Stimulated activated CD4-positive, alpha-beta T cell treated with anti-CD3 and anti-CD28 coated beads, Interleukin-15, amount 100 ng/mL, for 24 hours (primary cell): ENCODE measurements at regions not wholly inside any gene's neighbourhood (a gene's known extent, or its start where the extent isn't known, plus 50 kb on each side); places are given as distances from the start of the nearest gene placed in this dataset.

Source experiments
- DNase-seq: peaks from one replicate; pipeline ENCODE4 v3.0.0-alpha.2; 2020

- no peak for DNase-seq
Measured at GRCh38 chr7:15801041-15801440, 114.6 kb upstream of the MEOX2 start.

GRCh38 chr7:15798081-15798480 lies 111.6 kb upstream of the MEOX2 start:
- no peak for DNase-seq

GRCh38 chr7:15795393-15795792 lies 108.9 kb upstream of the MEOX2 start:
- DNase-seq, result no peak

- DNase-seq, result no peak
Measured at GRCh38 chr7:15794801-15795200, 108.3 kb upstream of the MEOX2 start.

GRCh38 chr7:15784694-15785030 lies 98.2 kb upstream of the MEOX2 start:
- no peak for DNase-seq

GRCh38 chr7:15783987-15784693 lies 97.7 kb upstream of the MEOX2 start:
- no peak for DNase-seq

- no peak for DNase-seq
Measured at GRCh38 chr7:15782656-15783055, 96.2 kb upstream of the MEOX2 start.

- DNase-seq, result no peak
Measured at GRCh38 chr7:15781944-15782343, 95.5 kb upstream of the MEOX2 start.

- DNase-seq, result no peak
Measured at GRCh38 chr7:15780271-15780670, 93.8 kb upstream of the MEOX2 start.

GRCh38 chr7:15778191-15778590 lies 91.7 kb upstream of the MEOX2 start:
- no peak for DNase-seq

- DNase-seq, result no peak
Measured at GRCh38 chr7:15765753-15766152, 79.3 kb upstream of the MEOX2 start.

GRCh38 chr7:15764851-15765382 lies 78.4 kb upstream of the MEOX2 start:
- DNase-seq, result no peak

GRCh38 chr7:15764010-15764409 lies 77.5 kb upstream of the MEOX2 start:
- no peak for DNase-seq

GRCh38 chr7:15757041-15758000 lies 70.8 kb upstream of the MEOX2 start:
- no peak for DNase-seq

GRCh38 chr7:15755061-15755460 lies 68.6 kb upstream of the MEOX2 start:
- DNase-seq, result no peak

- no peak for DNase-seq
Measured at GRCh38 chr7:15753887-15754579, 67.5 kb upstream of the MEOX2 start.

GRCh38 chr7:15752377-15752776 lies 65.9 kb upstream of the MEOX2 start:
- no peak for DNase-seq

- no peak for DNase-seq
Measured at GRCh38 chr7:15751191-15751701, 64.8 kb upstream of the MEOX2 start.

GRCh38 chr7:15750727-15751126 lies 64.2 kb upstream of the MEOX2 start:
- no peak for DNase-seq

GRCh38 chr7:15749631-15750030 lies 63.1 kb upstream of the MEOX2 start:
- no peak for DNase-seq

GRCh38 chr7:15747712-15748111 lies 61.2 kb upstream of the MEOX2 start:
- no peak for DNase-seq

GRCh38 chr7:15747301-15747700 lies 60.8 kb upstream of the MEOX2 start:
- DNase-seq, result no peak

- DNase-seq, result no peak
Measured at GRCh38 chr7:15743926-15744480, 57.5 kb upstream of the MEOX2 start.
